Motor neuron (in vitro differentiated cells): ENCODE measurements at regions not wholly inside any gene's neighbourhood (a gene's known extent, or its start where the extent isn't known, plus 50 kb on each side); places are given as distances from the start of the nearest gene placed in this dataset.
A peak's percentile ranks its signal among the peaks of the same experiment; 100 is the strongest.

Experiments
- ATAC-seq, 8 experiments: fragments of 200-7000 bp; cut with Tn5 transposase; replicated peaks in 6 of 8; 2 replicates each; pipeline ENCODE4 v1.8.0; 2021; ENCODE audit warnings: mild to moderate bottlenecking in 8 of 8, moderate library complexity in 8 of 8
- H3K27ac ChIP-seq, 2 donors: fragments of 250-450 bp; sonication (Bioruptor Pico); 2 replicates each; pipeline ENCODE4 v1.9.0; 2021; ENCODE audit warnings: antibody characterized with exemption in 2 of 2, mild to moderate bottlenecking in 2 of 2, moderate library complexity in 1 of 2
- H3K4me1 ChIP-seq, 2 donors: fragments of 250-450 bp; sonication (Bioruptor Pico); replicated peaks in 1 of 2; 2 replicates each; pipeline ENCODE4 v1.6.1; 2021; ENCODE audit warnings: antibody characterized with exemption in 2 of 2, mild to moderate bottlenecking in 2 of 2, moderate library complexity in 1 of 2
- H3K4me3 ChIP-seq, 5 donors: fragments of 250-450 bp; sonication (Bioruptor Pico); 2 replicates each; pipeline ENCODE4 v1.9.0; 2021; ENCODE audit warnings: antibody characterized with exemption in 5 of 5, mild to moderate bottlenecking in 5 of 5, moderate library complexity in 4 of 5
- WGBS, 10 experiments: fragments of 450-650 bp; shearing (Covaris generic); methylation state at CpG; one replicate each; pipeline ENCODE4 v1.0.0; 2022; 5-methylcytosine and 5-hydroxymethylcytosine counted together
- in situ Hi-C, 9 experiments: fragments of 400-800 bp; cut with MboI; loops; one replicate each; pipeline ENCODE4 v1.15.0; 2021; ENCODE audit warnings: low sequenced_read_pairs in 9 of 9, low pct_unique_long_range_greater_than_20kb in 2 of 9; ENCODE audit not compliant: unreplicated experiment in 9 of 9

GRCh38 chr2:128448331-128449225, 129.9 kb upstream of the HS6ST1 start:
- in situ Hi-C loops, result no loop called here
- Histone ChIP-seq H3K27ac (peak overlapping the region in 1 of 2 donors; percentile 17), H3K4me1 (peaks cover 61 to 63% of the 10 kb centered on the region in 2 donors), H3K4me3 (no peak overlapping the region)
- no peak for ATAC-seq
- 89 to 100% (median 93%) methylated on average over 1 to 6 of the region's 13 CpGs; no CpG with 5 or more reads in 3 of the 10 experiments for whole genome bisulfite sequencing, 10 experiments

GRCh38 chr2:128449226-128450061, 130.8 kb upstream of the HS6ST1 start:
- peak in 1 of 8 experiments; percentile 22 for ATAC-seq
- in situ Hi-C loops, result no loop called here
- Histone ChIP-seq H3K4me1 (peaks cover 52 to 57% of the 10 kb centered on the region in 2 donors), H3K4me3 (no peak overlapping the region), H3K27ac (peak overlapping the region in 1 of 2 donors; percentile 17)
- WGBS, 10 experiments, result 70 to 93% (median 85%) methylated on average over 2 to 11 of the region's 24 CpGs; no CpG with 5 or more reads in 4 of the 10 experiments

- Histone ChIP-seq H3K4me3 (no peak overlapping the region), H3K27ac (peak overlapping the region; percentile 14 to 19), H3K4me1 (peaks cover 48 to 50% of the 10 kb centered on the region in 2 donors)
- WGBS, 10 experiments, result 40 to 100% (median 83%) methylated on average over 1 to 9 of the region's 14 CpGs; no CpG with 5 or more reads in 2 of the 10 experiments
- in situ Hi-C loops, result no loop called here
- peak in 5 of 8 experiments; percentile 26 to 66 (median 57) for ATAC-seq
These were observed 131.8 kb upstream of the HS6ST1 start for GRCh38 chr2:128450211-128451024.

DNA sequence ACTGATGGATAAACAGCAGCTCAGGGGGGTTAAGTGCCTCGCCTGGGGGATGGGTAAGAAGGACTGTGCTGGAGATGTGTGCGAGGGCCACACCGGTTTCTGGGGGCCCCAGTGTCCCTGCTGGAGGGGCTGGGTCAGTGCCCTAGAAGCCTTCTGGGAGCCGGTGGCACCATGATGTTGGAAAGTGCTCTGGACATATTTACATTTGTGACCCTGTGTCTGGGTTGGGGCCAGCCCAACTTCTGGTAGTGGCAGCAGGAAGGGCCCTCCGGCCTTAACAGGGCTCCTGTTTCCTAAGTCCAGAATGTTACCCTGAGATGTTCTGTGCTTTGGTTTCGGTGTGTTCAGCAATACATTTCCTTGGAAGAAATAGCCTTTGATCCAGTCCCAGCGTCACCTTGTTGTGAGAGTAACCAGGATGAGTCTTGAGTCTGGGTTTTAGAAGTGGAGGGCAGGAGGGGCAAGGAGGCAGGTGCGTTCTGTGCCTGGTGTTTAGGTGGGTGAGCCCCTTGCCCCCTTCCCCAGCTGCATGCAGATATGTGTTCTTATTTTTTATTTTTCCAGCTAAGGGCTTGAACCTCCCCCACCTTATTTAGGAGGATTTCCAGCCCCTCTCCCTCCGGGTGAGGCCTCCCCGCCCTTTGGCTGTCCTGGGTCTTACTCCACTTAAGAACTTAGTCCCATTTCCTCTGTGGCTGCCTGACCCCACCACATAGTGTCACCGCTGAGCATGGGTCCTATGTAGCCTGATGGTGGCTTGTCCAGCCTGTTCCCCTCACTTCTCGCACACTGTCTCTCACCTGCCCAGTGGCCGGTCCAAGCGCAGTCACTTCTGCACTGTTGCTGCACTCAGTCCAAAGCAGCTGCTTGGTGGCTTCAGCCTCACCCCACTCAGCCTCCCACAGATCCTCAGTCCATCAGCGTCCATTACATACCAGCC, 132.7 kb upstream of the HS6ST1 start:
- peaks cover 40 to 43% of the 10 kb centered on the region in 2 donors for H3K4me1 ChIP-seq
- 65 to 100% (median 94%) methylated on average over 1 to 10 of the region's 15 CpGs; no CpG with 5 or more reads in 2 of the 10 experiments for WGBS, 10 experiments
- peak overlapping the region in 1 of 2 donors; percentile 27 for H3K27ac ChIP-seq
- ATAC-seq, result no peak
- H3K4me3 ChIP-seq, result no peak overlapping the region
- in situ Hi-C loops, result no loop called here

DNA sequence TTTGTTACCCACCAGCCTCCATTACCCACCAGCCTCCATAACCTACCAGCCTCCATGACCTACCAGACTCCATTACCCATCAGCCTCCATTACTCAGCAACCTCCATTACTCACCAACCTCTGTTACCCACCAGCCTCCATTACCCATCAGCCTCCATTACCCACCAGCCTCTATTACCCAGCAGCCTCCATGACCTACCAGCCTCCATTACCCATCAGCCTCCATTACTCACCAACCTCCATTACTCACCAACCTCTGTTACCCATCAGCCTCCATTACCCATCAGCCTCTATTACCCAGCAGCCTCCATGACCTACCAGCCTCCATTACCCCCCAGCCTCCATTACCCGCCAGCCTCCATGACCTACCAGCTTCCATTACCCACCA, 133.3 kb upstream of the HS6ST1 start:
- in situ Hi-C loops, result no loop called here
- ATAC-seq, result no peak
- Histone ChIP-seq H3K27ac (no peak overlapping the region), H3K4me3 (no peak overlapping the region), H3K4me1 (peaks cover 34 to 39% of the 10 kb centered on the region in 2 donors)
- 83 to 100% (median 100%) methylated on average over 1 of the region's 1 CpG; no CpG with 5 or more reads in 5 of the 10 experiments for WGBS, 10 experiments

- H3K4me3 ChIP-seq, result no peak overlapping the region
- no peak overlapping the region for H3K27ac ChIP-seq
- in situ Hi-C loops, result no loop called here
- WGBS, 10 experiments, result 55 to 100% (median 83%) methylated on average over 1 to 11 of the region's 20 CpGs
- peaks cover 28 to 37% of the 10 kb centered on the region in 2 donors for H3K4me1 ChIP-seq
- ATAC-seq, result no peak
These were observed 134.2 kb upstream of the HS6ST1 start for GRCh38 chr2:128452536-128453530.

- Histone ChIP-seq H3K27ac (no peak overlapping the region), H3K4me1 (peaks cover 30 to 49% of the 10 kb centered on the region in 2 donors), H3K4me3 (no peak overlapping the region)
- no peak for ATAC-seq
- in situ Hi-C loops, result no loop called here
- 0 to 96% (median 68%) methylated on average over 1 to 7 of the region's 12 CpGs; no CpG with 5 or more reads in 4 of the 10 experiments for WGBS, 10 experiments
These were observed 136.5 kb upstream of the HS6ST1 start for GRCh38 chr2:128454980-128455720.

- ATAC-seq, result no peak
- WGBS, 10 experiments, result 100% methylated on average over 1 of the region's 1 CpG; no CpG with 5 or more reads in 7 of the 10 experiments
- H3K4me1 ChIP-seq, result peaks cover 24 to 44% of the 10 kb centered on the region in 2 donors
- no peak overlapping the region for H3K27ac ChIP-seq
- in situ Hi-C loops, result no loop called here
- no peak overlapping the region for H3K4me3 ChIP-seq
These were observed 137.0 kb upstream of the HS6ST1 start for GRCh38 chr2:128455721-128456050.

GRCh38 chr2:128456281-128456680, 137.6 kb upstream of the HS6ST1 start:
- no peak overlapping the region for H3K4me3 ChIP-seq
- no peak overlapping the region for H3K27ac ChIP-seq
- WGBS, 10 experiments, result 40 to 100% (median 78%) methylated on average over 1 to 2 of the region's 5 CpGs; no CpG with 5 or more reads in 6 of the 10 experiments
- ATAC-seq, result no peak
- H3K4me1 ChIP-seq, result peaks cover 18 to 38% of the 10 kb centered on the region in 2 donors
- in situ Hi-C loops, result no loop called here

DNA sequence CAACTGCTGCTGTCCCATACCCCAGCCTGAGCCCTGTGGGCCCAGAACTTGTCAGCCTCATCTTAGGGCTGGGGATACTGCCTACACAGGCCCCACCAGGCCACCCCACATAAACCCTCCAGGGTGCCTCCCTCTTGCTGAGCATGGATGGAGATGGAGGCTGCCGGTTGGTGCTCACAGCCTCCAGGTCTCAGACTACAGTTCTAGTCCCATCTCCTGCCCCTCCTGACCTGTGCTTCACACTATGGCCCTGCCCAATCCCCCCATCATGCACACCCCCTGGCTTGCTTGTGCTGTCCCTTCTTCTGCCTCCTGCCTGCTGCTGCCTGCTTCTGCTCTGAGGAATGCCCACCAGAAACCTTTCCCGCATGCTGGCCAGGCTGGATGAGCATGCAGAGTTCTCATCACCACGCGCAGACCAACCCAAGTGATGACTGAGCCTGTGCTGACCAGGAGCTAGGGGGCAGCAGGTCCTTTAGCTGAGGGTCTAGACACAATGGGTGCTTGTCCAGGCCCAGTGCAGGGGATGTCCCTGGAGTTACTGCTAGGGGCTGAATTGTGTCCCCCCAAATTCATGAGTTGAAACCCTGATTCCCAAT, 138.4 kb upstream of the HS6ST1 start:
- peaks cover 15 to 33% of the 10 kb centered on the region in 2 donors for H3K4me1 ChIP-seq
- H3K27ac ChIP-seq, result no peak overlapping the region
- no peak overlapping the region for H3K4me3 ChIP-seq
- peak in 1 of 8 experiments; percentile 31 for ATAC-seq
- WGBS, 10 experiments, result 100% methylated on average over 1 to 3 of the region's 4 CpGs; no CpG with 5 or more reads in 7 of the 10 experiments
- in situ Hi-C loops, result no loop called here
